Muscle layer of colon (tissue), 2 donors: ENCODE measurements at regions not wholly inside any gene's neighbourhood (a gene's known extent, or its start where the extent isn't known, plus 50 kb on each side); places are given as distances from the start of the nearest gene placed in this dataset.

Experiments used
- H3K27ac ChIP-seq: one replicate; pipeline ENCODE4 v1.7.0; 2013; ENCODE audit warnings: low read depth, mild to moderate bottlenecking, low read length, moderate library complexity
- H3K27me3 ChIP-seq, 2 donors: one replicate each; pipeline ENCODE4 v1.7.0; 2013; ENCODE audit warnings: low read length in 2 of 2, mild to moderate bottlenecking in 2 of 2; ENCODE audit not compliant: insufficient read depth in 2 of 2, control insufficient read depth in 1 of 2
- H3K36me3 ChIP-seq: one replicate; pipeline ENCODE4 v1.7.0; 2013; ENCODE audit warnings: mild to moderate bottlenecking, low read length; ENCODE audit not compliant: insufficient read depth
- H3K4me1 ChIP-seq: one replicate; pipeline ENCODE4 v1.7.0; 2013; ENCODE audit warnings: mild to moderate bottlenecking, low read length; ENCODE audit not compliant: insufficient read depth
- H3K4me3 ChIP-seq, 2 donors: one replicate each; pipeline ENCODE4 v1.7.0; 2013; ENCODE audit warnings: low read length in 2 of 2, low read depth in 1 of 2, mild to moderate bottlenecking in 1 of 2, moderate library complexity in 1 of 2
- H3K9ac ChIP-seq: one replicate; pipeline ENCODE4 v1.7.0; 2013; ENCODE audit warnings: low read length
- H3K9me3 ChIP-seq: one replicate; pipeline ENCODE4 v1.7.0; 2013; ENCODE audit warnings: mild to moderate bottlenecking, low read length
- donor health status: abdominal sarcoma.
- donor health status: Adenocarcinoma of cecum.

- Histone ChIP-seq H3K4me1 (no peaks in the 10 kb centered on the region), H3K9me3 (no peaks in the 10 kb centered on the region), H3K36me3 (no peaks in the 10 kb centered on the region)
These were observed 109.1 kb upstream of the FBXO11 start for GRCh38 chr2:48015421-48015820.

DNA sequence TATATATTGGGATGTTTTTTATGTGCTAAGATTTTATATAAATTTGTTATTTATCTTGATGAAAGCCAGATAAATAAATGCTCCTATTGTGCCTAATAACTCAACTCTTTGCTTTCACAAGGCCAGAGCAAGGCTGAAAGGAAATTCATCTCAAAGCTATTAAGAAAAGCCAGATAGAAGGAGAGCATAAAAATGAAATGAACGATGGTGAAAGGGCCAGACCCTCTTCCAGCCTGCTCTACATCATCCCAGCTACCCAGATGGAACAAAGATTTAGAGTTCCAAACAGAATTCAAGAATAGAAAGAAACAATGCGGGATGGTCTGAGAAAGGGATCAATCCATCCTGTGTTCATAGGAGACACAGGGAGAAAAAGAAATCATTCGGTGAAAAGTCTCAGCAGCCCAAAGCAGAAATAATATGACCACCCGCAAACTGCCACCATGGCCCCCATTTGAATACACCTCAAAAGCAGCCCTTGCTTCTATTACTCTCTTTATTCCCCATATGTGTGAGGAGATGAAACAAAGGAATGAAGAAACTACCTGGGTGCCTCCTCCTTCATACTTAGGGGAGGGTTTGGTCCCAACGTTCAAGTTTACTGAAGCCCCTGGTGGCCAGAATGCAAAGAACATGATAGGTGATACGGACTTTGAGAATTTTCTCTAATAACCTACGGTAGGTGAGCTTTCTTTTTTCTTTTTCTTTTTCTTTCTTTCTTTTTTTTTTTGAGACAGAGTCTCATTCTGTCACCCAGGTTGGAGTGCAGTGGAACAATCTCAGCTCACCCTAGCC lies 110.1 kb upstream of the FBXO11 start:
- Histone ChIP-seq H3K9me3 (no peaks in the 10 kb centered on the region), H3K4me3 (no peak overlapping the region), H3K36me3 (no peaks in the 10 kb centered on the region), H3K4me1 (no peaks in the 10 kb centered on the region), H3K27ac (no peak overlapping the region), H3K9ac (no peak overlapping the region), H3K27me3 (no peaks in the 10 kb centered on the region)

More at GRCh38 chr2:48015421-48015820, 109.1 kb upstream of the FBXO11 start:
- Histone ChIP-seq H3K27me3 (no peaks in the 10 kb centered on the region), H3K27ac (no peak overlapping the region), H3K4me3 (no peak overlapping the region), H3K9ac (no peak overlapping the region)

DNA sequence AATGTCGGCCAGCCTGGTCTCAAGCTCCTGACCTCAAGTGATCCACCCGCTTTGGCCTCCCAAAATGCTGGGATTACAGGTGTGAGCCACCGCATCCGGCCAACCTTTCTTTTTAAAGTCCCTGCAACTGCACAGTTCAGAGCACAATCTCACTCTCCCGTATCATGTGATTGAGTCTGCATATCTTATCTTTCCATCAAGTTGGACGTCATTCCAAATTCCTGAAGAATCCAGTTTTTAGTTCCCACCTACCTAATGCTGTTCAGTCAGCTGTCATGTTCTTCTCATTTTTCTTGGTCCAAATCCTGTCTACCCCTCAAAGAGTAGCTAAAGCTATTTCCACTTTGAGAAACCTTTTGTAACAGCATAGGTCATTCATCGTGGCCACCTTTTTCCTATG lies 110.8 kb upstream of the FBXO11 start:
- Histone ChIP-seq H3K27me3 (no peaks in the 10 kb centered on the region), H3K27ac (no peak overlapping the region), H3K9ac (no peak overlapping the region), H3K4me3 (no peak overlapping the region), H3K4me1 (no peaks in the 10 kb centered on the region), H3K9me3 (no peaks in the 10 kb centered on the region), H3K36me3 (no peaks in the 10 kb centered on the region)

DNA sequence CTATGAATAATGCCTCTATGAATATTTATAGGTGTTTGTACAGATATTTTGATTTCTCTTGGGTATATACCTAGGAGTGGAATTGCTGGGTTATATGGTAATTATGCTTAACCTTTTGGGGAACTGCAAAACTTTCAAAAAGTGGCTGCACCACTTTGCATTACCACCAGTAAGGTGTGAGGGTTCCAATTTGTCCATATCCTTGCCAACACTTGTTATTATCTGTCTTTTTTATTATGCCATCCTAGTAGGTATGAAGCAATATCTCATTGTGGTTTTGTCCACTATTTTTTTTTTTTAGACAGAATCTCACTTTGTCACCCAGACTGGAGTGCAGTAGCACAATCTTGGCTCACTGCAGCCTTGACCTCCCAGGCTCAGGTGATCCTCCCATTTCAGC lies 112.2 kb upstream of the FBXO11 start:
- H3K9ac ChIP-seq: no peak overlapping the region
- no peaks in the 10 kb centered on the region for H3K36me3 ChIP-seq
- H3K27ac ChIP-seq: no peak overlapping the region
- no peaks in the 10 kb centered on the region for H3K4me1 ChIP-seq
- no peak overlapping the region for H3K4me3 ChIP-seq
- no peaks in the 10 kb centered on the region for H3K9me3 ChIP-seq
- no peaks in the 10 kb centered on the region for H3K27me3 ChIP-seq

- H3K9ac ChIP-seq: no peak overlapping the region
- no peak overlapping the region for H3K27ac ChIP-seq
- H3K36me3 ChIP-seq: no peaks in the 10 kb centered on the region
- no peaks in the 10 kb centered on the region for H3K27me3 ChIP-seq
- no peaks in the 10 kb centered on the region for H3K9me3 ChIP-seq
- no peak overlapping the region for H3K4me3 ChIP-seq
- no peaks in the 10 kb centered on the region for H3K4me1 ChIP-seq
These were observed 120.6 kb upstream of the FBXO11 start for GRCh38 chr2:48026865-48027264.

GRCh38 chr2:48032765-48033164 lies 126.5 kb upstream of the FBXO11 start:
- H3K9ac ChIP-seq: no peak overlapping the region
- no peaks in the 10 kb centered on the region for H3K9me3 ChIP-seq
- H3K27ac ChIP-seq: no peak overlapping the region
- H3K4me3 ChIP-seq: no peak overlapping the region
- H3K27me3 ChIP-seq: no peaks in the 10 kb centered on the region
- H3K4me1 ChIP-seq: no peaks in the 10 kb centered on the region
- no peaks in the 10 kb centered on the region for H3K36me3 ChIP-seq

- H3K27ac ChIP-seq: no peak overlapping the region
- no peaks in the 10 kb centered on the region for H3K27me3 ChIP-seq
- no peaks in the 10 kb centered on the region for H3K36me3 ChIP-seq
- no peaks in the 10 kb centered on the region for H3K4me1 ChIP-seq
- H3K9me3 ChIP-seq: no peaks in the 10 kb centered on the region
- no peak overlapping the region for H3K4me3 ChIP-seq
- no peak overlapping the region for H3K9ac ChIP-seq
These were observed 128.0 kb upstream of the FBXO11 start for GRCh38 chr2:48034295-48034694.

DNA sequence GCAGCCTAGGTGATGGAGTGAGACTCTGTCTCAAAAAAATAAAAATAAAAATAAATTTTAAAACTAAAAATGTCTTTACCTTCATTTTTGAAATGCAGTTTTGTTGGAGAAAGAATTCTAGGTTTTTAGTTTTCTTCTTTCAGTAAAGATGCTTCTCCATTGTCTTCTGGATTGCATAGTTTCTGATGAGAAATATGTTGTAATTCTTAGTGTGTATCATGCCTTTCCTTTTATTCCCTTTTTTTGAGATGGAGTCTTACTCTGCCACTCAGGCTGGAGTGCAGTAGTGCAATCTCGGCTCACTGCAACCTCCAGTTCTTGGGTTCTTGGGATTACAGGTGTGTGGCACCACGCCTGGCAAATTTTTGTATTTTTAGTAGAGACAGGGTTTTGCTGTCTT lies 130.0 kb upstream of the FBXO11 start:
- Histone ChIP-seq H3K4me1 (no peaks in the 10 kb centered on the region), H3K9ac (no peak overlapping the region), H3K27me3 (no peaks in the 10 kb centered on the region), H3K27ac (no peak overlapping the region), H3K36me3 (no peaks in the 10 kb centered on the region), H3K9me3 (no peaks in the 10 kb centered on the region), H3K4me3 (no peak overlapping the region)

DNA sequence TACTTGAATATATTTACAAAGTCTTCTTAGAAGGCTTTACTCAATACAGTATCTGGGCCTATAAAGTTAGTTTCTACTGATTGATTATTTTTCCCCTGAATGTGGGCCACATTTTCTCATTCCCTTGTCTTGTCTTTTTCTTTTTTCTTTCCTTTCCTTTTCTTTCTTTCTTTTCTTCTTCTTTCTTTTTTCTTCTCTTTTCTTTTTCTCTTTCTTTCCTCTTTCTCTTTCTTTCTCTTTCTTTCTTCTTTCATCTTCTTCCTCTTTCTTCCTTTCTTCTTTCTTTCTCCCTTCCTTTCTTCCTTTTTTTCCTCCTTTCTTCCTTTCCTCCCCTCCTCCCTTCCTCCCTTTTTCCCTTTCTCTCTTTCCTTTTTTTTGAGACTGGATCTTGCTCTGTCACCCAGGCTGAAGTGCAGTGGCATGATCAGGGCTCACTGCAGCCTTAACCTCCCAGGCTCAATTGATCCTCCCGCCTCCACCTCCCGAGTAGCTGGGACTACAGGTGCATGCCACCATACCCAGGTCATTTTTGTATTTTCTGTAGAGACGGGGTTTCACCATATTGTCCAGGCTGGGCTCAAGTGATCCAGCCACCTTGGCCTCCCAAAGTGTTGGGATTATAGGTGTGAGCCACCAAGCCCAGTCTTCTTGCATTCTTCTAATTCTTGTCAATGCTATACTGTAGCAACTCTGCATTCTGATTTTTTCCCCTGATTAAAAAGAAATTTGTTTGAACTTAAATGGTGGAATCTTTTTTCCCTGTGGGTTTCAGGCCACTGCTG lies 133.1 kb upstream of the FBXO11 start:
- Histone ChIP-seq H3K36me3 (no peaks in the 10 kb centered on the region), H3K4me3 (no peak overlapping the region), H3K9me3 (no peaks in the 10 kb centered on the region), H3K4me1 (no peaks in the 10 kb centered on the region), H3K27me3 (no peaks in the 10 kb centered on the region), H3K9ac (no peak overlapping the region), H3K27ac (no peak overlapping the region)

DNA sequence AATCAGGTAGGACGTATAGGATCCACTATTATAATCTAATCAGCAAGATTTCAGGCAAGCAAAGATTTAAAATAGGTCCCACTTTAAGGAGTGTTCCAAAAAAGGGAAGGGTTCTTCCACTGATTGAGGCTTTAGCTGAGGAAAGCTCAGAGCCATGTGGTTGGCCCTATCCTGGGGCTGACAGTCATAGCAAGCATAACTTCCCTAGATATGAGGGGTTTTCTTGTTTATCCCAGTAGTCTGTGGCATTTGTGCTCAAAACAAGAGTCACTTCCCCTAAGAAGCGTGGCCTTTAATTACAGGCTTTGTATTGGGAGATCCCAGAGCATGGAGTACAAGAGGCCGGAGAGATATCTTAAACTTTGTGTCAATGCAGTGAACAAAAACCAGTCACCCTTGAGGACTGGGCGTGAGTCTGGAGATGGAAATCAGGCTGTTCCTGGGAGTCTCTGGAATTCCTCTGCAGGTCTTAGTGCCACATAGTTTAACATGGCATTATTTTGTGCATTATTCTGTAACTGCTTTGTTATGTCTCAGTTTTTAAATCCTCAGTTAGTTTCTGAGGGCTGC lies 136.9 kb upstream of the FBXO11 start:
- Histone ChIP-seq H3K36me3 (no peaks in the 10 kb centered on the region), H3K4me1 (no peaks in the 10 kb centered on the region), H3K27ac (no peak overlapping the region), H3K27me3 (no peaks in the 10 kb centered on the region), H3K9ac (no peak overlapping the region), H3K9me3 (no peaks in the 10 kb centered on the region), H3K4me3 (no peak overlapping the region)

GRCh38 chr2:48043746-48044145 lies 137.4 kb upstream of the FBXO11 start:
- H3K27ac ChIP-seq: no peak overlapping the region
- H3K27me3 ChIP-seq: no peaks in the 10 kb centered on the region
- H3K36me3 ChIP-seq: no peaks in the 10 kb centered on the region
- H3K9me3 ChIP-seq: no peaks in the 10 kb centered on the region
- H3K4me3 ChIP-seq: no peak overlapping the region
- no peaks in the 10 kb centered on the region for H3K4me1 ChIP-seq
- no peak overlapping the region for H3K9ac ChIP-seq
